ENCODE measurements at regions not wholly inside any gene's neighbourhood (a gene's known extent, or its start where the extent isn't known, plus 50 kb on each side); places are given as distances from the start of the nearest gene placed in this dataset.

GRCh38 chr2:167388497-167388896 lies 500.2 kb downstream of the XIRP2 start:
- Histone ChIP-seq H3K9me3 (replicated peaks; ENCODE audit: insufficient read depth, low read length) (no peaks in the 10 kb centered on the region), H3K4me1 (ENCODE audit: low read length) (no peaks in the 10 kb centered on the region), H3K27me3 (replicated peaks; ENCODE audit: insufficient read depth, low read length) (no peaks in the 10 kb centered on the region), H3K9ac (ENCODE audit: low read length) (no peak overlapping the region), H3K9me2 (replicated peaks; ENCODE audit: insufficient read depth, low read length) (no peaks in the 10 kb centered on the region), H3K36me3 (replicated peaks; ENCODE audit: insufficient read depth, low read length) (no peaks in the 10 kb centered on the region), H3K4me3 (ENCODE audit: low read length) (no peak overlapping the region), H3K27ac (ENCODE audit: low read length) (no peak overlapping the region), H3K4me2 (ENCODE audit: low read depth, low read length) (no peak overlapping the region), H3F3A (ENCODE audit: insufficient read depth, low read length) (no peaks in the 10 kb centered on the region), H4K20me1 (ENCODE audit: insufficient read depth, low read length) (no peaks in the 10 kb centered on the region), H3K79me2 (ENCODE audit: low read length) (no peaks in the 10 kb centered on the region), H2AFZ (ENCODE audit: low read length) (no peak overlapping the region)
- no peak for TF ChIP-seq CTCF (IDR thresholded peaks at IDR 0.05; ENCODE audit: low read length)
- no peak for TF ChIP-seq EZH2 (optimal IDR thresholded peaks at IDR 0.05; ENCODE audit: low read depth, low read length)
- no peak for TF ChIP-seq EZH2phosphoT487 (IDR thresholded peaks at IDR 0.05; ENCODE audit: low read length)
- DNase-seq = no peak

GRCh38 chr2:167386694-167387093 lies 498.4 kb downstream of the XIRP2 start:
- Histone ChIP-seq H3K9me3 (replicated peaks; ENCODE audit: insufficient read depth, low read length) (no peaks in the 10 kb centered on the region), H3F3A (ENCODE audit: insufficient read depth, low read length) (no peaks in the 10 kb centered on the region), H3K9me2 (replicated peaks; ENCODE audit: insufficient read depth, low read length) (no peaks in the 10 kb centered on the region), H2AFZ (ENCODE audit: low read length) (no peak overlapping the region), H3K36me3 (replicated peaks; ENCODE audit: insufficient read depth, low read length) (no peaks in the 10 kb centered on the region), H4K20me1 (ENCODE audit: insufficient read depth, low read length) (no peaks in the 10 kb centered on the region), H3K27ac (ENCODE audit: low read length) (no peak overlapping the region), H3K79me2 (ENCODE audit: low read length) (no peaks in the 10 kb centered on the region), H3K4me2 (ENCODE audit: low read depth, low read length) (no peak overlapping the region), H3K9ac (ENCODE audit: low read length) (no peak overlapping the region), H3K27me3 (replicated peaks; ENCODE audit: insufficient read depth, low read length) (no peaks in the 10 kb centered on the region), H3K4me1 (ENCODE audit: low read length) (no peaks in the 10 kb centered on the region), H3K4me3 (ENCODE audit: low read length) (no peak overlapping the region)
- DNase-seq = no peak
- TF ChIP-seq EZH2 (optimal IDR thresholded peaks at IDR 0.05; ENCODE audit: low read depth, low read length) = no peak
- TF ChIP-seq EZH2phosphoT487 (IDR thresholded peaks at IDR 0.05; ENCODE audit: low read length) = no peak
- TF ChIP-seq CTCF (IDR thresholded peaks at IDR 0.05; ENCODE audit: low read length) = no peak

GRCh38 chr2:167383610-167384194 lies 495.4 kb downstream of the XIRP2 start:
- Histone ChIP-seq H3F3A (ENCODE audit: insufficient read depth, low read length) (no peaks in the 10 kb centered on the region), H3K27ac (ENCODE audit: low read length) (no peak overlapping the region), H3K4me3 (ENCODE audit: low read length) (no peak overlapping the region), H4K20me1 (ENCODE audit: insufficient read depth, low read length) (no peaks in the 10 kb centered on the region), H3K27me3 (replicated peaks; ENCODE audit: insufficient read depth, low read length) (no peaks in the 10 kb centered on the region), H3K9me2 (replicated peaks; ENCODE audit: insufficient read depth, low read length) (no peaks in the 10 kb centered on the region), H3K4me2 (ENCODE audit: low read depth, low read length) (no peak overlapping the region), H3K9me3 (replicated peaks; ENCODE audit: insufficient read depth, low read length) (no peaks in the 10 kb centered on the region), H3K36me3 (replicated peaks; ENCODE audit: insufficient read depth, low read length) (no peaks in the 10 kb centered on the region), H2AFZ (ENCODE audit: low read length) (no peak overlapping the region), H3K9ac (ENCODE audit: low read length) (no peak overlapping the region), H3K4me1 (ENCODE audit: low read length) (no peaks in the 10 kb centered on the region), H3K79me2 (ENCODE audit: low read length) (no peaks in the 10 kb centered on the region)
- DNase-seq = no peak
- TF ChIP-seq CTCF (IDR thresholded peaks at IDR 0.05; ENCODE audit: low read length) = no peak
- TF ChIP-seq EZH2phosphoT487 (IDR thresholded peaks at IDR 0.05; ENCODE audit: low read length) = no peak
- no peak for TF ChIP-seq EZH2 (optimal IDR thresholded peaks at IDR 0.05; ENCODE audit: low read depth, low read length)

Data from MM.1S (cell line).